ENCODE measurements at regions not wholly inside any gene's neighbourhood (a gene's known extent, or its start where the extent isn't known, plus 50 kb on each side); places are given as distances from the start of the nearest gene placed in this dataset.
"Not testable (repeated sequence)": the region's sequence is repeated elsewhere in the genome, so short reads cannot be mapped to it uniquely, and the experiment has no call there.

DNA sequence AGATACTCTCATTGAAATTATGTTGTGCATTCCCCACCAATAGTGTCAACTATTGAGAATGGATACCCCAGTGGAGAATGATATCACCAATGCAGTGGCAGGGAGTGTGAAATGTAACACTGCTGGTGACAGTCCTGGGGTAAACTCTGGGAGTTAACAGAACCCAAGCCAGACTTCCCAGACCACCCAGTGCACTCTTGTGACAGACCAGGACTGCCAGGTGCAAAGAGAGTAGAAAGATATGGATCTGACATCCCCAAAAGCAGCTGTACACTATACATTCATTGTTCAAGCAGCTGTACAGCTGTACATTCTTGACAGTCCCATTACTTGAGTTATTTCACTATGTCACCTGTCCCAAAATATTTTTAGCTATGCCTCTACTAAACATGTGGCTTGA lies 886.6 kb downstream of the DIAPH3 start:
- H3K9me2 ChIP-seq (replicated peaks; ENCODE audit: insufficient read depth, low read length): no peaks in the 10 kb centered on the region
- H3K4me3 ChIP-seq (ENCODE audit: low read length): no peak overlapping the region
- no peak for DNase-seq
- no peaks in the 10 kb centered on the region for H3K4me1 ChIP-seq (ENCODE audit: low read length)
- no peak overlapping the region for H3K9ac ChIP-seq (ENCODE audit: low read length)
- no peaks in the 10 kb centered on the region for H4K20me1 ChIP-seq (ENCODE audit: insufficient read depth, low read depth, low read length)
- H3K9me3 ChIP-seq (ENCODE audit: low read length): no peaks in the 10 kb centered on the region
- no peaks in the 10 kb centered on the region for H3K79me2 ChIP-seq (ENCODE audit: low read length)
- H3K27ac ChIP-seq (ENCODE audit: low read length): no peak overlapping the region
- no peak overlapping the region for H2AFZ ChIP-seq (ENCODE audit: low read length)
- H3K36me3 ChIP-seq (ENCODE audit: insufficient read depth, low read length): no peaks in the 10 kb centered on the region
- no peak overlapping the region for H3K4me2 ChIP-seq (ENCODE audit: low read depth, low read length, poor library complexity, severe bottlenecking)
- no peaks in the 10 kb centered on the region for H3K27me3 ChIP-seq (ENCODE audit: low read length)

DNA sequence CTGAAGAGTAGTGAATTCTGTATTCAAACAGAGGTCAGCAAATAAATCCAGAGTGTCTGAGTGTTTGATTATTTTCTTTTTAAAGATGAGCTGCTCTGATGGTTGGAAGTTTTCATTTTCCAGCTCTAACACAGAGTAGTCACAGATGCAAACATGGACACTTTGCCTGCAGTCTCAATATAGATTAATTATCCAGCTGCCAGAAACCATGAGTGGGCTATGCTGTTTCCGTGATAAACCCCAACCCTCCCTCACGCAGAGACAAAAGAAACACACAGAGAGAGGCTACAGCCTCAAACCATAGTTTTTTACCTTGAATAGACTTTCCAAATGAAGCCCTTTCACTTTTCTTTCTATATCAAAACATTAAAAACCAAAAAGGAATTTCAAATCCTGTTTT lies 884.7 kb downstream of the DIAPH3 start:
- Histone ChIP-seq H3K4me2 (ENCODE audit: low read depth, low read length, poor library complexity, severe bottlenecking) (no peak overlapping the region), H2AFZ (ENCODE audit: low read length) (no peak overlapping the region), H3K79me2 (ENCODE audit: low read length) (no peaks in the 10 kb centered on the region), H3K4me1 (ENCODE audit: low read length) (no peaks in the 10 kb centered on the region), H3K27me3 (ENCODE audit: low read length) (no peaks in the 10 kb centered on the region), H3K36me3 (ENCODE audit: insufficient read depth, low read length) (no peaks in the 10 kb centered on the region), H4K20me1 (ENCODE audit: insufficient read depth, low read depth, low read length) (no peaks in the 10 kb centered on the region), H3K9me2 (replicated peaks; ENCODE audit: insufficient read depth, low read length) (no peaks in the 10 kb centered on the region), H3K9me3 (ENCODE audit: low read length) (no peaks in the 10 kb centered on the region), H3K27ac (ENCODE audit: low read length) (no peak overlapping the region), H3K9ac (ENCODE audit: low read length) (no peak overlapping the region), H3K4me3 (ENCODE audit: low read length) (no peak overlapping the region)
- DNase-seq: no peak

DNA sequence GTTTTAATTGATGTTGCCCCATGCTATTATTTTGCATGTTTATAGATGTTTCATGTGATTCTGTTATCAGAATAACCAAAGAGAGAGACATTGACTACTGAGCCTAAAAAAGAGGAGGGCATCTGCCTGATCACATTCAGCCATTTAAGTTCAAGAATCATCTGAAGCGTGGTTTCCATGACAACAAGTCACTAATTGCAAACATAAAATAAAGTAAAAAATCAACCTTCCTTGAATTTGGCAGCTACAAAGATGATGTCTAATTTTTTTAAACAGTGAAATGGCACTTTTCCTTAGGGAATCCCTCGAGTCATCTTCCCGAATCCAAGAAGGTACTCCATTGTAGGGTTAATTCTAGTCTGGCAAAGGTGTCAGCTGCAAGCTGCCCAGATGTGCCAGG lies 884.2 kb downstream of the DIAPH3 start:
- Histone ChIP-seq H3K79me2 (ENCODE audit: low read length) (no peaks in the 10 kb centered on the region), H3K27me3 (ENCODE audit: low read length) (no peaks in the 10 kb centered on the region), H3K27ac (ENCODE audit: low read length) (no peak overlapping the region), H3K9ac (ENCODE audit: low read length) (no peak overlapping the region), H3K9me3 (ENCODE audit: low read length) (no peaks in the 10 kb centered on the region), H3K4me1 (ENCODE audit: low read length) (no peaks in the 10 kb centered on the region), H3K9me2 (replicated peaks; ENCODE audit: insufficient read depth, low read length) (no peaks in the 10 kb centered on the region), H3K4me2 (ENCODE audit: low read depth, low read length, poor library complexity, severe bottlenecking) (no peak overlapping the region), H4K20me1 (ENCODE audit: insufficient read depth, low read depth, low read length) (no peaks in the 10 kb centered on the region), H3K4me3 (ENCODE audit: low read length) (no peak overlapping the region), H2AFZ (ENCODE audit: low read length) (no peak overlapping the region), H3K36me3 (ENCODE audit: insufficient read depth, low read length) (no peaks in the 10 kb centered on the region)
- no peak for DNase-seq

DNA sequence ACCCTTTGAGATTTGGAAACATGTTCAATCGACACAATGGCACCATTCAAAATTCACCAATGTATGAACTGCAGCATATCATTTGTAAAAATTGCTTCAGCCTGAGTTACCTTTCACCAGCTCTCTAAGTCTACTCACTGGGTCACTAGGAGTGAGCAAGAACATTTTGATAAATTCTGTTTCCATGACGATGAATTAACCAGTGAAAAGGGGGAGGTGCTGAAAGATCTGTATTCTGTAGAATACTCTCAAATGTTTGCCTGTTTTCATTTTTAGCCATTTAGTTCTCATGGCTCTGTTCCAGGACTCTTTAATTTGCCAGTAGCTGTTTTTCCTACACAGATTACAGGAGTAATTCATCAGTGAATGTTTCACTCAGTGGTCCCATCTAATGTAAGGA lies 883.4 kb downstream of the DIAPH3 start:
- Histone ChIP-seq H3K79me2 (ENCODE audit: low read length) (no peaks in the 10 kb centered on the region), H2AFZ (ENCODE audit: low read length) (no peak overlapping the region), H3K27me3 (ENCODE audit: low read length) (no peaks in the 10 kb centered on the region), H3K9me2 (replicated peaks; ENCODE audit: insufficient read depth, low read length) (no peaks in the 10 kb centered on the region), H4K20me1 (ENCODE audit: insufficient read depth, low read depth, low read length) (no peaks in the 10 kb centered on the region), H3K9me3 (ENCODE audit: low read length) (no peaks in the 10 kb centered on the region), H3K4me3 (ENCODE audit: low read length) (no peak overlapping the region), H3K27ac (ENCODE audit: low read length) (no peak overlapping the region), H3K9ac (ENCODE audit: low read length) (no peak overlapping the region), H3K4me1 (ENCODE audit: low read length) (no peaks in the 10 kb centered on the region), H3K36me3 (ENCODE audit: insufficient read depth, low read length) (no peaks in the 10 kb centered on the region), H3K4me2 (ENCODE audit: low read depth, low read length, poor library complexity, severe bottlenecking) (no peak overlapping the region)
- DNase-seq: no peak

DNA sequence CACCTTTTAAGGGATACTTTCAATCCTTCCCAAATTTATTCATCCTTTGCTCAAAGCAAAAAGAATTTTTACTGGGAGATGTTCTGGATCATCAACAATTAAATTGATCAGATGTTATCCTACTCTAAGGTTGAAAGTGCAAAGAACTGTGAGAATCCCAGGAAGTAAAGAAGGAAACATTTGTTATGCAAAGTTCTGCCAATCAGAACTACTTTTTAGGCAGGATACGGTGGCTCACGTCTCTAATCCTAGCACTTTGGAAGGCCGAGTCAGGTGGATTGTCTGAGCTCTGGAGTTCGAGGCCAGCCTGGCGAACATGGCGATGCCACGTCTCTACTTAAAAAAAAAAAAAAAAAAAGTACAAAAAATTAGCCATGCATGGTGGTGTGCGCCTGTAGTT lies 882.3 kb downstream of the DIAPH3 start:
- Histone ChIP-seq H3K9me2 (replicated peaks; ENCODE audit: insufficient read depth, low read length) (no peaks in the 10 kb centered on the region), H3K27me3 (ENCODE audit: low read length) (no peaks in the 10 kb centered on the region), H2AFZ (ENCODE audit: low read length) (no peak overlapping the region), H3K27ac (ENCODE audit: low read length) (no peak overlapping the region), H3K36me3 (ENCODE audit: insufficient read depth, low read length) (no peaks in the 10 kb centered on the region), H4K20me1 (ENCODE audit: insufficient read depth, low read depth, low read length) (no peaks in the 10 kb centered on the region), H3K79me2 (ENCODE audit: low read length) (no peaks in the 10 kb centered on the region), H3K4me1 (ENCODE audit: low read length) (no peaks in the 10 kb centered on the region), H3K4me3 (ENCODE audit: low read length) (no peak overlapping the region), H3K4me2 (ENCODE audit: low read depth, low read length, poor library complexity, severe bottlenecking) (no peak overlapping the region), H3K9me3 (ENCODE audit: low read length) (no peaks in the 10 kb centered on the region), H3K9ac (ENCODE audit: low read length) (no peak overlapping the region)
- no peak for DNase-seq

DNA sequence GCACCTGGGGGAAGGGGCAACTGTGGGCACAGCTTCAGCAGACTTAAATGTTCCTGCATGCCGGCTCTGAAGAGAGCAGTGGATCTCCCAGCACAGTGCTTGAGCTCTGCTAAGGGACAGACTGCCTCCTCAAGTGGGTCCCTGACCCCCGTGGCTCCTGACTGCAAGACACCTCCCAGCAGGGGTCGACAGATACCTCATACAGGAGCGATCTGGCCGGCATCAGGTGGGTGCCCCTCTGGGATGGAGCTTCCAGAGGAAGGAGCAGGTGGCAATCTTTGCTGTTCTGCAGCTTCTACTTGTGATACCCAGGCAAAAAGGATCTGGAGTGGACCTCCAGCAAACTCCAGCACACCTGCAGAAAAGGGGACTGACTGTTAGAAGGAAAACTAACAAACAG lies 871.5 kb downstream of the DIAPH3 start:
- H2AFZ ChIP-seq (ENCODE audit: low read length); DNase-seq; H3K79me2 ChIP-seq (ENCODE audit: low read length); H4K20me1 ChIP-seq (ENCODE audit: insufficient read depth, low read depth, low read length); H3K9me2 ChIP-seq (replicated peaks; ENCODE audit: insufficient read depth, low read length); H3K4me3 ChIP-seq (ENCODE audit: low read length); H3K36me3 ChIP-seq (ENCODE audit: insufficient read depth, low read length); H3K27me3 ChIP-seq (ENCODE audit: low read length); H3K4me1 ChIP-seq (ENCODE audit: low read length); H3K9ac ChIP-seq (ENCODE audit: low read length); H3K9me3 ChIP-seq (ENCODE audit: low read length); H3K27ac ChIP-seq (ENCODE audit: low read length); H3K4me2 ChIP-seq (ENCODE audit: low read depth, low read length, poor library complexity, severe bottlenecking): not testable (repeated sequence)

DNA sequence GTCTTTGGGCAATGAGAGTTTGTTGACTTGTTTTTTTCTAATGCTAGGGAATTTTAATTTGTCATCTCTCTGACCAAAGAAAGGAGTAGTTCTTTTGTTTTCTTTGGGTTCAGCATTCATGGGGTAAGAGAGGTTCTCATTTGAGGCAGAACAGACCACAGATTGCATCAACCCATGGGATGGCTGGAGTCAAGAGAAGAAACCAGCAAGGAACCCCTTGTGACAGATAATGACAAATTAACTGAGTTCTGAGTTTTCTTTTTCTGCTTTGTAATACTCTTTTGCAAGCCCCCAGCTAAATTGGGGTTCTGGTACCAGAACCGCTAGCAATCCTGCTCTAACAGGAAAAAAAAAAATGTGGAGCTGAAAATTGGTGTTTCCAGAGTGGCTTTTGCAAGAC lies 864.1 kb downstream of the DIAPH3 start:
- Histone ChIP-seq H3K9me3 (ENCODE audit: low read length) (no peaks in the 10 kb centered on the region), H3K27me3 (ENCODE audit: low read length) (no peaks in the 10 kb centered on the region), H3K27ac (ENCODE audit: low read length) (no peak overlapping the region), H4K20me1 (ENCODE audit: insufficient read depth, low read depth, low read length) (no peaks in the 10 kb centered on the region), H3K4me3 (ENCODE audit: low read length) (no peak overlapping the region), H3K4me2 (ENCODE audit: low read depth, low read length, poor library complexity, severe bottlenecking) (no peak overlapping the region), H3K9me2 (replicated peaks; ENCODE audit: insufficient read depth, low read length) (no peaks in the 10 kb centered on the region), H3K36me3 (ENCODE audit: insufficient read depth, low read length) (no peaks in the 10 kb centered on the region), H2AFZ (ENCODE audit: low read length) (no peak overlapping the region), H3K4me1 (ENCODE audit: low read length) (no peaks in the 10 kb centered on the region), H3K79me2 (ENCODE audit: low read length) (no peaks in the 10 kb centered on the region), H3K9ac (ENCODE audit: low read length) (no peak overlapping the region)
- DNase-seq: no peak

DNA sequence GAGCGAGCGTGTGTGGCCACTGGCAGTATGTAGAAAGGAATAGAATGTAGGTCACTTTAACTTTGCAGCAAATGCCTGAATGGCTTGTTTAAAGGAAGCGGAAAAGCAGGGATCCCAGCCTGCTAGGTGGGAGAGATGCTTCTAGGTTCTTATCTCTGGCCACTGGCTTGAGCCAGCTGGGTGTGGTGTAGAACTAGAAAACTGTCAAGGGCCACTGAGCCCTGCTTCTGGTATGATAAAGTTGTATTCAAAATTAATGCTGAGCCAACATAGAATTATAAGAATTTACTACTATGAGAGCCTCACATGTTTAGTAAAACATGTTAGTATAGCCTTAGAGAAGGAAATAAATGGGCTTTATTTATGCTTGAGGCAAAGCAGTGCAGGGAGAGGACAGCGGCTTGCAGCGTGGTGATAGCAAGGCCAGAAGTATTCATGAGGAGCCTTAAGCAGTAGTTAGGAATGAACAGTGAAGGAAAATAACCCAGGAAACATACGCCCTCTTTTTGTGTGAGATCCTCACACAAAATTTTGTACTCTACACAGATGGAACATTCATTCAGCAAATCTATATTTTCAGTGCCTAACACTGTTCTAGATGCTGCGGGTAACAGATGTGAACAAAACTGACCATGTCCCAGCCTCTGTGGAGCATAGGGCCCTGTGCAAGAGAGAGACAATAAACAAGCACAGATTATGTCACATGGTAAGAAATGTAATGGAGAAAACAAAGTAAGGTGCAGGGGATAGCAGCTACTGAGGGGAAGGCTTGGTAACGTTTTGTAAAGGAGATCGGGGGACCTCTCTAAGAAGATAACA lies 863.2 kb downstream of the DIAPH3 start:
- no peaks in the 10 kb centered on the region for H4K20me1 ChIP-seq (ENCODE audit: insufficient read depth, low read depth, low read length)
- H3K9ac ChIP-seq (ENCODE audit: low read length): no peak overlapping the region
- no peaks in the 10 kb centered on the region for H3K36me3 ChIP-seq (ENCODE audit: insufficient read depth, low read length)
- no peaks in the 10 kb centered on the region for H3K79me2 ChIP-seq (ENCODE audit: low read length)
- no peak overlapping the region for H3K27ac ChIP-seq (ENCODE audit: low read length)
- H3K4me2 ChIP-seq (ENCODE audit: low read depth, low read length, poor library complexity, severe bottlenecking): no peak overlapping the region
- H3K27me3 ChIP-seq (ENCODE audit: low read length): no peaks in the 10 kb centered on the region
- H3K4me1 ChIP-seq (ENCODE audit: low read length): no peaks in the 10 kb centered on the region
- H3K4me3 ChIP-seq (ENCODE audit: low read length): no peak overlapping the region
- H3K9me3 ChIP-seq (ENCODE audit: low read length): no peaks in the 10 kb centered on the region
- no peaks in the 10 kb centered on the region for H3K9me2 ChIP-seq (replicated peaks; ENCODE audit: insufficient read depth, low read length)
- DNase-seq: no peak
- H2AFZ ChIP-seq (ENCODE audit: low read length): no peak overlapping the region
